ENCODE measurements at regions not wholly inside any gene's neighbourhood (a gene's known extent, or its start where the extent isn't known, plus 50 kb on each side); places are given as distances from the start of the nearest gene placed in this dataset.

- H3K9me3 ChIP-seq (ENCODE audit: low read depth, low read length, poor library complexity, severe bottlenecking) = no peaks in the 10 kb centered on the region
- no peak overlapping the region for H3K4me3 ChIP-seq (ENCODE audit: low read depth, low read length, poor library complexity, severe bottlenecking)
- H3K4me1 ChIP-seq (ENCODE audit: insufficient read depth, low read length, poor library complexity, severe bottlenecking) = no peaks in the 10 kb centered on the region
- no peaks in the 10 kb centered on the region for H3K27me3 ChIP-seq (replicated peaks; ENCODE audit: insufficient read depth, low read depth, low read length, poor library complexity)
- no peak overlapping the region for H3K27ac ChIP-seq (ENCODE audit: low read depth, low read length, poor library complexity, severe bottlenecking)
- no TSS peak for BruUV-seq (replicated peaks)
- ChIA-PET POLR2A (ENCODE audit: low non-redundant PET) (no interaction called here), CTCF (no interaction called here)
- DNase-seq (ENCODE audit: low spot score) = no peak
- no peaks in the 10 kb centered on the region for H3K36me3 ChIP-seq (ENCODE audit: insufficient read depth, low read length, poor library complexity, severe bottlenecking)
- TF ChIP-seq EZH2 (IDR thresholded peaks at IDR 0.05; ENCODE audit: borderline replicate concordance, low read depth, low read length, poor library complexity, severe bottlenecking) = no peak
- TF ChIP-seq CTCF (conservative IDR thresholded peaks at IDR 0.05; ENCODE audit: low read depth, low read length) = no peak
- intact Hi-C loops (cut with micrococcal nuclease; ENCODE audit: unreplicated experiment) = no loop called here
Observed at GRCh38 chr4:38510201-38510600, 153.8 kb upstream of the KLF3 start.

- Histone ChIP-seq H3K36me3 (ENCODE audit: insufficient read depth, low read length, poor library complexity, severe bottlenecking) (no peaks in the 10 kb centered on the region), H3K27ac (ENCODE audit: low read depth, low read length, poor library complexity, severe bottlenecking) (no peak overlapping the region), H3K27me3 (replicated peaks; ENCODE audit: insufficient read depth, low read depth, low read length, poor library complexity) (no peaks in the 10 kb centered on the region), H3K4me1 (ENCODE audit: insufficient read depth, low read length, poor library complexity, severe bottlenecking) (no peaks in the 10 kb centered on the region), H3K4me3 (ENCODE audit: low read depth, low read length, poor library complexity, severe bottlenecking) (no peak overlapping the region), H3K9me3 (ENCODE audit: low read depth, low read length, poor library complexity, severe bottlenecking) (no peaks in the 10 kb centered on the region)
- intact Hi-C loops (cut with micrococcal nuclease; ENCODE audit: unreplicated experiment) = no loop called here
- ChIA-PET POLR2A (ENCODE audit: low non-redundant PET) (no interaction called here), CTCF (no interaction called here)
- no TSS peak for BruUV-seq (replicated peaks)
- no peak for DNase-seq (ENCODE audit: low spot score)
- TF ChIP-seq CTCF (conservative IDR thresholded peaks at IDR 0.05; ENCODE audit: low read depth, low read length) = no peak
- TF ChIP-seq EZH2 (IDR thresholded peaks at IDR 0.05; ENCODE audit: borderline replicate concordance, low read depth, low read length, poor library complexity, severe bottlenecking) = no peak
Observed at GRCh38 chr4:38511702-38512101, 152.3 kb upstream of the KLF3 start.

DNA sequence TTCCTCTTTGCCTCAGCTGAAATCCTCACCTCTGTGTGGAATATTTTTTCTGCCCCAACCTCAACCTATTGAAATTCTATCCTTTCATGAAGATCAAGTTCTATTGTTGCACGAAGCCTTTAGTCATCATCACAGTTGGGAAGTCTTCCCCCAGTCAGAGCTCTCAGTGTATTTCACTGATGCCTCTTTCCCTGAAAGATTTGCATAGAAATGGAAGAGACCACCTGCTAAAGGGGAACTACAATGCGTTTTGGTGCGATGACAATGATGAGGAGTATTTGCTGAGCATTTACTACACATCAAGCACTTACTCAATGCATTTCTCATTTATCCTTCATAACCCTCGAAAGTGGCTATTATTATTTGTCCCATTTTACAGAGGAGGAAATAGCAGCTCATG is 151.2 kb upstream of the KLF3 start:
- Histone ChIP-seq H3K9me3 (ENCODE audit: low read depth, low read length, poor library complexity, severe bottlenecking) (no peaks in the 10 kb centered on the region), H3K4me3 (ENCODE audit: low read depth, low read length, poor library complexity, severe bottlenecking) (no peak overlapping the region), H3K27me3 (replicated peaks; ENCODE audit: insufficient read depth, low read depth, low read length, poor library complexity) (no peaks in the 10 kb centered on the region), H3K27ac (ENCODE audit: low read depth, low read length, poor library complexity, severe bottlenecking) (no peak overlapping the region), H3K4me1 (ENCODE audit: insufficient read depth, low read length, poor library complexity, severe bottlenecking) (no peaks in the 10 kb centered on the region), H3K36me3 (ENCODE audit: insufficient read depth, low read length, poor library complexity, severe bottlenecking) (no peaks in the 10 kb centered on the region)
- TF ChIP-seq EZH2 (IDR thresholded peaks at IDR 0.05; ENCODE audit: borderline replicate concordance, low read depth, low read length, poor library complexity, severe bottlenecking) (no peak), CTCF (conservative IDR thresholded peaks at IDR 0.05; ENCODE audit: low read depth, low read length) (no peak)
- intact Hi-C loops (cut with micrococcal nuclease; ENCODE audit: unreplicated experiment) = no loop called here
- no peak for DNase-seq (ENCODE audit: low spot score)
- no TSS peak for BruUV-seq (replicated peaks)
- CTCF ChIA-PET = no interaction called here
- POLR2A ChIA-PET (ENCODE audit: low non-redundant PET) = no interaction called here

Measured in A673 (cell line).